ENCODE measurements at regions not wholly inside any gene's neighbourhood (a gene's known extent, or its start where the extent isn't known, plus 50 kb on each side); places are given as distances from the start of the nearest gene placed in this dataset.

- no peak for TF ChIP-seq CTCF (conservative IDR thresholded peaks at IDR 0.05)
- no peaks in the 10 kb centered on the region for H3K27me3 ChIP-seq (ENCODE audit: control insufficient read depth, insufficient read depth, low read length, poor library complexity, severe bottlenecking)
- H3K36me3 ChIP-seq (ENCODE audit: control insufficient read depth, insufficient read depth, low read length): no peaks in the 10 kb centered on the region
- no peak overlapping the region for H3K4me3 Mint-ChIP-seq
- 57 to 80% methylated on average over 1 of the region's 1 CpG for WGBS, 2 experiments (ENCODE audit: insufficient coverage in 1 of 2, insufficient read length in 1 of 2)
- H3K36me3 Mint-ChIP-seq (ENCODE audit: low read depth): no peaks in the 10 kb centered on the region
- no peaks in the 10 kb centered on the region for H3K9me3 ChIP-seq (ENCODE audit: control insufficient read depth, low read length)
- no peak overlapping the region for H3K27ac ChIP-seq (ENCODE audit: low read depth, low read length)
- no peaks in the 10 kb centered on the region for H3K9me3 Mint-ChIP-seq
- no peak overlapping the region for H3K9ac ChIP-seq (ENCODE audit: extremely low read depth, low read length, poor library complexity, severe bottlenecking)
- H3K4me1 ChIP-seq (ENCODE audit: control insufficient read depth, insufficient read depth, low read length): no peaks in the 10 kb centered on the region
- no peak for DNase-seq
- no peak overlapping the region for H3K4me3 ChIP-seq (ENCODE audit: low read length)
- H3K4me1 Mint-ChIP-seq: peaks cover 17% of the 10 kb centered on the region
- no peaks in the 10 kb centered on the region for H3K27me3 Mint-ChIP-seq (ENCODE audit: insufficient read depth)
- H3K27ac Mint-ChIP-seq: no peak overlapping the region
Observed at GRCh38 chr16:65271996-65272395, 150.1 kb upstream of the CDH11 start.

GRCh38 chr16:65268331-65268730 is 146.5 kb upstream of the CDH11 start:
- 83% methylated on average over 1 of the region's 1 CpG; no CpG with 5 or more reads in 1 of the 2 experiments for WGBS, 2 experiments (ENCODE audit: insufficient coverage in 1 of 2, insufficient read length in 1 of 2)

GRCh38 chr16:65263896-65264295 is 142.0 kb upstream of the CDH11 start:
- Mint-ChIP-seq H3K9me3 (no peaks in the 10 kb centered on the region), H3K36me3 (ENCODE audit: low read depth) (no peaks in the 10 kb centered on the region), H3K27me3 (ENCODE audit: insufficient read depth) (no peaks in the 10 kb centered on the region), H3K4me3 (no peak overlapping the region), H3K4me1 (peaks cover 4% of the 10 kb centered on the region), H3K27ac (no peak overlapping the region)
- Histone ChIP-seq H3K4me3 (ENCODE audit: low read length) (no peak overlapping the region), H3K4me1 (ENCODE audit: control insufficient read depth, insufficient read depth, low read length) (no peaks in the 10 kb centered on the region), H3K27me3 (ENCODE audit: control insufficient read depth, insufficient read depth, low read length, poor library complexity, severe bottlenecking) (no peaks in the 10 kb centered on the region), H3K9me3 (ENCODE audit: control insufficient read depth, low read length) (no peaks in the 10 kb centered on the region), H3K36me3 (ENCODE audit: control insufficient read depth, insufficient read depth, low read length) (no peaks in the 10 kb centered on the region), H3K27ac (ENCODE audit: low read depth, low read length) (no peak overlapping the region), H3K9ac (ENCODE audit: extremely low read depth, low read length, poor library complexity, severe bottlenecking) (no peak overlapping the region)
- 88 to 100% methylated on average over 1 of the region's 1 CpG for WGBS, 2 experiments (ENCODE audit: insufficient coverage in 1 of 2, insufficient read length in 1 of 2)
- DNase-seq: no peak
- TF ChIP-seq CTCF (conservative IDR thresholded peaks at IDR 0.05): no peak

More at GRCh38 chr16:65268331-65268730, 146.5 kb upstream of the CDH11 start:
- Mint-ChIP-seq H3K4me1 (peaks cover 11% of the 10 kb centered on the region), H3K27me3 (ENCODE audit: insufficient read depth) (no peaks in the 10 kb centered on the region), H3K27ac (no peak overlapping the region), H3K36me3 (ENCODE audit: low read depth) (no peaks in the 10 kb centered on the region), H3K4me3 (no peak overlapping the region), H3K9me3 (no peaks in the 10 kb centered on the region)
- TF ChIP-seq CTCF (conservative IDR thresholded peaks at IDR 0.05): no peak
- Histone ChIP-seq H3K27ac (ENCODE audit: low read depth, low read length) (no peak overlapping the region), H3K27me3 (ENCODE audit: control insufficient read depth, insufficient read depth, low read length, poor library complexity, severe bottlenecking) (no peaks in the 10 kb centered on the region), H3K4me3 (ENCODE audit: low read length) (no peak overlapping the region), H3K9me3 (ENCODE audit: control insufficient read depth, low read length) (no peaks in the 10 kb centered on the region), H3K9ac (ENCODE audit: extremely low read depth, low read length, poor library complexity, severe bottlenecking) (no peak overlapping the region), H3K4me1 (ENCODE audit: control insufficient read depth, insufficient read depth, low read length) (no peaks in the 10 kb centered on the region), H3K36me3 (ENCODE audit: control insufficient read depth, insufficient read depth, low read length) (no peaks in the 10 kb centered on the region)
- no peak for DNase-seq

All from endodermal cell (in vitro differentiated cells).